ENCODE measurements at regions not wholly inside any gene's neighbourhood (a gene's known extent, or its start where the extent isn't known, plus 50 kb on each side); places are given as distances from the start of the nearest gene placed in this dataset.

DNA sequence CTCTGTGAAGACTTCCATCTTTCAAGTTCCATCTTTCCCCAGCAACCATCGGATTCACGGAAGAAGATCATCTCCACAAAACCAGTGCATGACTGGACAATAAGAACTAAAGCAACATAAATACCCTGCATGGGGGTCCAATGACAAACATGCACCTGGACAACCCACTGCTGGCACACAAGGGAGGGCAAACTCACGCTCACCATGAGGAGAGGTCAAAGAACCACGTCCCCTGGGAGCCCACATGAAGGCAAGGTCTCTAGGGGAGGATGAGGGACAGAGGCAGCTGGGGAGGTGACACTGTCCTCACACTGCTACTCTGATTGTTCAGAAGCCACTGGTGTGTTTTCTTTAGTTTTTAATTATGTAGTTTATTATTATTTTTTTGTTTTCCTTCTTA lies 190.8 kb downstream of the MED10 start:
- TF ChIP-seq, protein P1, sequence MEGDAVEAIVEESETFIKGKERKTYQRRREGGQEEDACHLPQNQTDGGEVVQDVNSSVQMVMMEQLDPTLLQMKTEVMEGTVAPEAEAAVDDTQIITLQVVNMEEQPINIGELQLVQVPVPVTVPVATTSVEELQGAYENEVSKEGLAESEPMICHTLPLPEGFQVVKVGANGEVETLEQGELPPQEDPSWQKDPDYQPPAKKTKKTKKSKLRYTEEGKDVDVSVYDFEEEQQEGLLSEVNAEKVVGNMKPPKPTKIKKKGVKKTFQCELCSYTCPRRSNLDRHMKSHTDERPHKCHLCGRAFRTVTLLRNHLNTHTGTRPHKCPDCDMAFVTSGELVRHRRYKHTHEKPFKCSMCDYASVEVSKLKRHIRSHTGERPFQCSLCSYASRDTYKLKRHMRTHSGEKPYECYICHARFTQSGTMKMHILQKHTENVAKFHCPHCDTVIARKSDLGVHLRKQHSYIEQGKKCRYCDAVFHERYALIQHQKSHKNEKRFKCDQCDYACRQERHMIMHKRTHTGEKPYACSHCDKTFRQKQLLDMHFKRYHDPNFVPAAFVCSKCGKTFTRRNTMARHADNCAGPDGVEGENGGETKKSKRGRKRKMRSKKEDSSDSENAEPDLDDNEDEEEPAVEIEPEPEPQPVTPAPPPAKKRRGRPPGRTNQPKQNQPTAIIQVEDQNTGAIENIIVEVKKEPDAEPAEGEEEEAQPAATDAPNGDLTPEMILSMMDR (IDR thresholded peaks at IDR 0.05) = no peak
- Mint-ChIP-seq H3K4me1 (peaks cover 19% of the 10 kb centered on the region), H3K4me3 (no peak overlapping the region), H3K36me3 (ENCODE audit: low read depth) (no peaks in the 10 kb centered on the region), H3K27ac (no peak overlapping the region), H3K9me3 (no peaks in the 10 kb centered on the region), H3K27me3 (no peaks in the 10 kb centered on the region)
- DNase-seq = no peak
- POLR2A ChIA-PET = no interaction called here
- intact Hi-C loops (cut with micrococcal nuclease) = no loop called here
- no peak for ATAC-seq (ENCODE audit: low read depth)
- CTCF ChIA-PET = no interaction called here

DNA sequence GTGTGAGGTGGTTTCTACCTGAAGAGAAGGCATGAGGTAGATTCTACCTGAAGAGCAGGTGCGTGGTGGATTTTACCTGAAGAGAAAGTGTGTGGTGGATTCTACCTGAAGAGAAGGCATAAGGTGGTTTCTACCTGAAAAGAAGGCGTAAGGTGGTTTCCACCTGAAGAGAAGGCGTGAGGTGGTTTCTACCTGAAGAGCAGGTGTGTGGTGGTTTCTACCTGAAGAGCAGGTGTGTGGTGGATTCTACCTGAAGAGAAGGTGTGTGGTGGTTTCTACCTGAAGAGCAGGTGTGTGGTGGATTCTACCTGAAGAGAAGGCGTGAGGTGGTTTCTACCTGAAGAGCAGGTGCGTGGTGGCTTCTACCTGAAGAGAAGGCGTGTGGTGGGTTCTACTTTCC lies 192.8 kb downstream of the MED10 start:
- no peak for ATAC-seq (ENCODE audit: low read depth)
- DNase-seq = no peak
- Mint-ChIP-seq H3K27ac (no peak overlapping the region), H3K9me3 (no peaks in the 10 kb centered on the region), H3K27me3 (peaks cover 11% of the 10 kb centered on the region), H3K4me1 (peaks cover 19% of the 10 kb centered on the region), H3K36me3 (ENCODE audit: low read depth) (no peaks in the 10 kb centered on the region), H3K4me3 (no peak overlapping the region)
- intact Hi-C loops (cut with micrococcal nuclease) = no loop called here
- CTCF ChIA-PET = no interaction called here
- TF ChIP-seq, protein P1 (IDR thresholded peaks at IDR 0.05) = no peak
- POLR2A ChIA-PET = no interaction called here

DNA sequence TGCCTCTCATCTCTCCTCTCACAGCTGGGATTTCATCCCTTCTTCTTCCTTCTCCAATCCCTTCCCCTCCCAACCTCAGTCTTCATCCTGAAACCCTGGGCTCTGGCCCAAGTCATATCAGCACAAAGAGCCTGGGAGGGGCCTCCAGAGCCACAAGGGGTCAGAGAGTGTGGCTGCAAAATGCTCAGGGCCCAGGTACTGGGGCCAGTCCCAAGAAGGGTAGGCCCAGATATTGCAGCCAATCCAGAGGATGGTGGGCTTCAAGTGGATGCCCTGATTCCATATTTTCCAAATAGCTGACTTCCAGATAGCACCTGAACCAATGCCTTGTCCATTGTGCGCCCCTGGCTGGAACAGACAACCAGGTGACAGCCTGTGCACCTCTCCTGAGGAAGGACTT lies 193.9 kb downstream of the MED10 start:
- TF ChIP-seq, protein P1 (IDR thresholded peaks at IDR 0.05) = no peak
- Mint-ChIP-seq H3K27ac (no peak overlapping the region), H3K4me1 (peaks cover 19% of the 10 kb centered on the region), H3K36me3 (ENCODE audit: low read depth) (no peaks in the 10 kb centered on the region), H3K4me3 (no peak overlapping the region), H3K27me3 (peaks cover 11% of the 10 kb centered on the region), H3K9me3 (no peaks in the 10 kb centered on the region)
- DNase-seq (no peak), ATAC-seq (ENCODE audit: low read depth) (no peak)
- POLR2A ChIA-PET = no interaction called here
- CTCF ChIA-PET = no interaction called here
- intact Hi-C loops (cut with micrococcal nuclease) = no loop called here

DNA sequence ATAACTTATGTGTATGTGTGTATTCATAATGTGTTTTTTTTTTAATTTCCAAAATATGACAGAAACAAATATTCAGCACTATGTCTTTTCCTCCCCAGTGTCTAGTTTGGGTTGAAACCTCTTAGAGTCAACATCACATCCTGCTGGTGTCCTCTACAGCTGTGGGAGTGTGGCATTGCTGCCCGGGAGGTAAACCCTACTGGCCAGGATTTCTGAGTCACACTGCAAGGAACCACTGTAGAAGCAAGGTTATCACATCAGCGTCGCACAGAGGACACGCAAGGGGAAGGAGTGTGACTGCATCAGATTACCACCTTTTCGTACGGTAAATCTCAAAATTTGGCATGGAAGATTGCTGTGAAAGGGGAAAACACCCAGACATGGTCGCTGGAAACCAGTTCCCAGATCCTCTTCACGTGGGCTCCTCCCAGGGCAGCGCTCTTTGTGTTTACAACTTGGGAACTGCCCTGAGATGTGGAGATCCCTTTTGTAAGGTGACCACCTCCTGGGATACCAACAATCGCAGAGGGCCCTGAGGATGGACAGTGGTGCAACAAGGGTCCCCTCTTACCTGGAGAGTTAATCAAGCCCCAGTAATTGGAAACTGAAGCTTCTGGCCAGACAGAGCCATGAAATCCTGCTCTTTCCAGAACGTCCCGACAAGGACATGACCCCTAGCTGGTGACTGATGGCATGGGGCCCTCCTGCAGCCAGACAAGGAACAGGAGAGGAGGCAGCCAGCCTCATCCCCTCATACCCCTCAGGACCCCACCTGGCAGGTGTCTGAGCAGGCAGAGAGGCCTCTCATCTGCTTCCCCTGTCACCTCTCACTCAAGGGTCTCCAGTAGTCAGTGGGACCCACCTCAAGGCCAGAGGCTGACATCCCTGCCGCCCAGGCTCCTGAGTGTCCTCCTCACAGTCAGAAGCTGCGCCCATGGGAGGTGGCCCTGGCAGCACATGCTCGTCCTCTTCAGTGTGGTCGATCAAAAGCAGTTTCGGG lies 194.7 kb downstream of the MED10 start:
- POLR2A ChIA-PET = no interaction called here
- Mint-ChIP-seq H3K36me3 (ENCODE audit: low read depth) (no peaks in the 10 kb centered on the region), H3K27ac (no peak overlapping the region), H3K9me3 (no peaks in the 10 kb centered on the region), H3K27me3 (peaks cover 11% of the 10 kb centered on the region), H3K4me1 (peaks cover 14% of the 10 kb centered on the region), H3K4me3 (no peak overlapping the region)
- ATAC-seq (ENCODE audit: low read depth) (no peak), DNase-seq (no peak)
- CTCF ChIA-PET = no interaction called here
- TF ChIP-seq, protein P1 (IDR thresholded peaks at IDR 0.05) = no peak
- intact Hi-C loops (cut with micrococcal nuclease) = no loop called here

DNA sequence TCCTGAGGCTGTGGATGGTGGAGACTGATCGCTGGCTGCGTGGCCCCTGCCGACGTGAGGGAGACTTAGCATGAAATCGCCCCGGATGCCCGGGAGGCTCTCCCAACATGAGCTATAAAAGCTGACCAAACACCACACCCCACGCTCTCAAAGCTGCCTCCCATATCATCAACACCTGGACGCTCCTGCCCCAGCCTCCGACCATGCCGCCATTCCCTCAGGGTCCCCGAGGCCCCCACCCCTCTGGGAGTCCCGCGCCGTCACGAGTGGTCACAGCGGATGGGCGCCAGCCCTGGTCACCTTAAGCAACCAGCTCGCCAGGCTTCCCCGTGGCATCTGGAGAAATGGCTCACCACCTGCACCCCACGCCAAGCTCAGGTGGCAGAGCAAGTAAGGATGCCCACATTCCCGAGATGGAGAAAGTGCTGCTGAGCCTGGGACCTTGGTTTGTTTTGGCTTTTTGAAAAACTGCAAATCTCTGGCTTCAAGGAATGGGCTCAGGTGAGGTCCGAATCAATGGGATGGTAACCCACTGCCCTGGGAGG lies 196.0 kb downstream of the MED10 start:
- ATAC-seq (ENCODE audit: low read depth) (no peak), DNase-seq (no peak)
- ChIA-PET CTCF (no interaction called here), POLR2A (no interaction called here)
- intact Hi-C loops (cut with micrococcal nuclease) = no loop called here
- TF ChIP-seq, protein P1 (IDR thresholded peaks at IDR 0.05) = no peak
- H3K4me3 Mint-ChIP-seq = no peak overlapping the region
- no peaks in the 10 kb centered on the region for H3K9me3 Mint-ChIP-seq
- no peaks in the 10 kb centered on the region for H3K36me3 Mint-ChIP-seq (ENCODE audit: low read depth)
- H3K27me3 Mint-ChIP-seq = peaks cover 11% of the 10 kb centered on the region
- no peak overlapping the region for H3K27ac Mint-ChIP-seq
- H3K4me1 Mint-ChIP-seq = peaks cover 2% of the 10 kb centered on the region
